ENCODE measurements at regions not wholly inside any gene's neighbourhood (a gene's known extent, or its start where the extent isn't known, plus 50 kb on each side); places are given as distances from the start of the nearest gene placed in this dataset.
A peak's percentile ranks its signal among the peaks of the same experiment; 100 is the strongest.
"Not testable (repeated sequence)": the region's sequence is repeated elsewhere in the genome, so short reads cannot be mapped to it uniquely, and the experiment has no call there.

- no peak overlapping the region for H3K4me3 Mint-ChIP-seq
- H3K27me3 Mint-ChIP-seq, result peaks cover 4% of the 10 kb centered on the region
- H3K36me3 Mint-ChIP-seq, result no peaks in the 10 kb centered on the region
- no peak overlapping the region for H3K27ac Mint-ChIP-seq
- no peaks in the 10 kb centered on the region for H3K9me3 Mint-ChIP-seq
- peaks cover 0 to 5% (median 3%) of the 10 kb centered on the region in 3 donors for H3K4me1 Mint-ChIP-seq
These were observed 56.2 kb upstream of the ANXA1 start for GRCh38 chr9:73095425-73095824.

GRCh38 chr9:73093740-73094379 is 57.8 kb upstream of the ANXA1 start:
- Mint-ChIP-seq H3K4me1 (peaks cover 0 to 5% (median 3%) of the 10 kb centered on the region in 3 donors), H3K27me3 (peaks cover 4% of the 10 kb centered on the region), H3K36me3 (no peaks in the 10 kb centered on the region), H3K27ac (no peak overlapping the region), H3K4me3 (peak overlapping the region in 1 of 4 donors; percentile 73), H3K9me3 (no peaks in the 10 kb centered on the region)

- H3K27ac Mint-ChIP-seq, result no peak overlapping the region
- no peaks in the 10 kb centered on the region for H3K36me3 Mint-ChIP-seq
- H3K27me3 Mint-ChIP-seq, result peaks cover 4% of the 10 kb centered on the region
- peaks cover 0 to 5% (median 3%) of the 10 kb centered on the region in 3 donors for H3K4me1 Mint-ChIP-seq
- no peak overlapping the region for H3K4me3 Mint-ChIP-seq
- H3K9me3 Mint-ChIP-seq, result no peaks in the 10 kb centered on the region
These were observed 58.5 kb upstream of the ANXA1 start for GRCh38 chr9:73093016-73093739.

DNA sequence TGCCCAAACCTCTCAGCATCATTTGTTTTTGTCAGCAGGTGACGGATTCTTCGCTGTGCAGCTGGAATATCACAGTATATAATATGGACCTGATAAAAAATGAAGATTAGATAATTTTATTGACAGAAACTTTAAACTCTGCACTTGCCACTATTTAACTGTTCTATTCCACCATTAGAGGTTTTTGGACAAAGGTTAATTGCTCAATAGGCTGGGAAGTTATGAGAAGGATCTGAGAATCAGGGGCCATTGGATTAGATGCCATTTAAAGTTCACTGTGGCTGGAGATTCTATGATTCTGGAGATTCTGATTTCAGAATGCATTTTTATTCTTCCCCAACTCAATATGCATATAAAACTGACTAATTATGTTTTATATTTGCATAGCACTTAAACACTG is 59.8 kb upstream of the ANXA1 start:
- Mint-ChIP-seq H3K9me3 (no peaks in the 10 kb centered on the region), H3K27me3 (peaks cover 4% of the 10 kb centered on the region), H3K4me3 (no peak overlapping the region), H3K4me1 (peaks cover 0 to 5% (median 3%) of the 10 kb centered on the region in 3 donors), H3K36me3 (no peaks in the 10 kb centered on the region), H3K27ac (no peak overlapping the region)

GRCh38 chr9:73090214-73090613 is 61.5 kb upstream of the ANXA1 start:
- Mint-ChIP-seq H3K27me3 (peaks cover 4% of the 10 kb centered on the region), H3K4me1 (peaks cover 0 to 5% (median 3%) of the 10 kb centered on the region in 3 donors), H3K4me3 (no peak overlapping the region), H3K27ac (no peak overlapping the region), H3K36me3 (no peaks in the 10 kb centered on the region), H3K9me3 (no peaks in the 10 kb centered on the region)

GRCh38 chr9:73089304-73089985 is 62.2 kb upstream of the ANXA1 start:
- Mint-ChIP-seq H3K36me3 (no peaks in the 10 kb centered on the region), H3K4me1 (peaks cover 0 to 5% (median 3%) of the 10 kb centered on the region in 3 donors), H3K9me3 (no peaks in the 10 kb centered on the region), H3K4me3 (no peak overlapping the region), H3K27ac (no peak overlapping the region), H3K27me3 (peaks cover 4% of the 10 kb centered on the region)

GRCh38 chr9:73087876-73088275 is 63.8 kb upstream of the ANXA1 start:
- not testable (repeated sequence) for H3K4me1 Mint-ChIP-seq, H3K36me3 Mint-ChIP-seq, H3K27me3 Mint-ChIP-seq, H3K9me3 Mint-ChIP-seq, H3K4me3 Mint-ChIP-seq, H3K27ac Mint-ChIP-seq

- Mint-ChIP-seq H3K36me3 (no peaks in the 10 kb centered on the region), H3K27me3 (peaks cover 4% of the 10 kb centered on the region), H3K4me1 (peaks cover 0 to 2% (median 0%) of the 10 kb centered on the region in 3 donors), H3K27ac (no peak overlapping the region), H3K4me3 (no peak overlapping the region), H3K9me3 (no peaks in the 10 kb centered on the region)
These were observed 68.1 kb upstream of the ANXA1 start for GRCh38 chr9:73083519-73083918.

GRCh38 chr9:73081979-73082657 is 69.5 kb upstream of the ANXA1 start:
- H3K36me3 Mint-ChIP-seq, result no peaks in the 10 kb centered on the region
- no peaks in the 10 kb centered on the region for H3K9me3 Mint-ChIP-seq
- H3K27ac Mint-ChIP-seq, result no peak overlapping the region
- peaks cover 4% of the 10 kb centered on the region for H3K27me3 Mint-ChIP-seq
- peaks cover 0 to 2% (median 0%) of the 10 kb centered on the region in 3 donors for H3K4me1 Mint-ChIP-seq
- H3K4me3 Mint-ChIP-seq, result no peak overlapping the region

DNA sequence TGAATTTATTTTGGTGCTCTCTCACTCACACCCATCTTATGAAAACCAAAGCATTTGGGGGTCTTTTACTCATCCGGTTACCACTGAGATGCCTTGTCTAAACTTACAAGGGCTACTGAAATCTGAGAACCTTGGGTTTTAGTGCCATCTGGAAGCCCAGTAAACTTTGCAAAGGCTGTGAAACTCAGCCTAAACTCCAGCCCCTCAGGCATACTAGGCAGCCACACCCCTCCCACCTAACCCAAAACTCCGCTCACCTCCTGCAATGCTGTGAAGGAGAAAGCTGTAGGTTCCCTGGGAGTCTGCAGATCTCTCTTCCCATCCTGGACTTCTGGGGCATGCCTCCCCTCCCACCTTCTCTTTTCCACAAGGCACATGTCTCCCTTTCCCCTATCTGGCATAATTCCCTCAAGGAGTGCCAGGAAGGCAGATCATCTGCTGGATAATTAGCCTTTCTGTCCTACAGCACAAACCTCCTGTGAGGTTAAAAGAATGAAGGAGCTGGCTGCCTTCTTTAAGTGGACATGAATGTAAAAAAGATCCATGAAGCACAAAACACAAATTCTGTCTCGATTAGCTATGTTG is 71.5 kb upstream of the ANXA1 start:
- Mint-ChIP-seq H3K4me3 (no peak overlapping the region), H3K9me3 (no peaks in the 10 kb centered on the region), H3K27me3 (peaks cover 4% of the 10 kb centered on the region), H3K36me3 (no peaks in the 10 kb centered on the region), H3K4me1 (peaks cover 0 to 2% (median 0%) of the 10 kb centered on the region in 3 donors), H3K27ac (no peak overlapping the region)

- Mint-ChIP-seq H3K9me3 (no peaks in the 10 kb centered on the region), H3K4me3 (no peak overlapping the region), H3K36me3 (no peaks in the 10 kb centered on the region), H3K27me3 (peaks cover 4% of the 10 kb centered on the region), H3K27ac (no peak overlapping the region), H3K4me1 (peaks cover 0 to 2% (median 0%) of the 10 kb centered on the region in 3 donors)
These were observed 72.3 kb upstream of the ANXA1 start for GRCh38 chr9:73079326-73079725.

GRCh38 chr9:73077625-73078030 is 74.0 kb upstream of the ANXA1 start:
- no peaks in the 10 kb centered on the region for H3K36me3 Mint-ChIP-seq
- H3K27me3 Mint-ChIP-seq, result peaks cover 4% of the 10 kb centered on the region
- no peak overlapping the region for H3K4me3 Mint-ChIP-seq
- H3K9me3 Mint-ChIP-seq, result no peaks in the 10 kb centered on the region
- peaks cover 0 to 2% (median 0%) of the 10 kb centered on the region in 3 donors for H3K4me1 Mint-ChIP-seq
- H3K27ac Mint-ChIP-seq, result no peak overlapping the region

DNA sequence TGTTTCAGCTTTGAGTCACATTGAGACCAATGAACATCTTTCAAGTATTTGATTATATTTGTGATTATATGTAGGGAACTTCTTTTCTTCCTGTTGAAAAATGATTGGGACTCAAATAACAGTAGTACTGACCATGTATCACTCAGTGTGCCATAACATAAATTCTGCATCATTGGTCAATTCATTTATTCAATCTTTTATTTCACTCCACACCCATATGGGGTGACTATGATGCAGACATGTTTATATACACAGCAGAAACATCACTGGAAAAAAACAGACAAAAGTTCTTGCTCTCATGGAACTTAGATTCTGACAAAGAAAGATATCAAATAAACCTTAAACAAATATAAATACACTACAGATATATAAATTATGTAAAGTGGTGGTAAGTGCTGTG is 74.7 kb upstream of the ANXA1 start:
- Mint-ChIP-seq H3K4me3 (no peak overlapping the region), H3K36me3 (no peaks in the 10 kb centered on the region), H3K27ac (no peak overlapping the region), H3K27me3 (peaks cover 4% of the 10 kb centered on the region), H3K4me1 (peaks cover 0 to 2% (median 0%) of the 10 kb centered on the region in 3 donors), H3K9me3 (no peaks in the 10 kb centered on the region)

DNA sequence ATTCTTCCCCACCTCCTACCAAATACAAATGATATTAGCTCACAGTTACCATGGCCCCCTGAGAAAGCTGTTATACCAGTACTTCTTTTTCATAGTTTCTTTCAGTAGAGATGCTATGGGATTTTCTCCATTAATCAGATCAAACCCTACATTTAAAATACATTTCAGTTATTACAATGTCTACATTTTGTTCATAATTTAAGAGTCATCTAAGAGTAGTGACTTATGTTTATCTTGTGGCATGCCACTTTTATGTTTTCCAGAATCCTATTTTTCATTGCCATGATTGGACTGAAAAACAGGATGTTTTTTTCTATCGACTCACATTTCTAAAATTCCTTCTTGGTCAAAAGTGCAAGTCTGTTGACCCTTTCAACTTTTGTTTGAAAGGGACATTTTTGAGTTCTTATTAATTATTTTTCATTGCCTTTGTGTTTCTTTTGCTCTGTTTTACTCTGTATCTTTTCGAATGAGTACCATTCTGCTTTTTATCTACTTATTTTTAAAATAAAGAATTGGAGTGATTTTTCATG is 77.4 kb upstream of the ANXA1 start:
- peaks cover 0 to 5% (median 0%) of the 10 kb centered on the region in 3 donors for H3K9me3 Mint-ChIP-seq
- H3K27me3 Mint-ChIP-seq, result no peaks in the 10 kb centered on the region
- H3K4me3 Mint-ChIP-seq, result no peak overlapping the region
- no peak overlapping the region for H3K27ac Mint-ChIP-seq
- H3K4me1 Mint-ChIP-seq, result no peaks in the 10 kb centered on the region
- H3K36me3 Mint-ChIP-seq, result no peaks in the 10 kb centered on the region

Measured in IgD-negative memory B cell (primary cell).